Smooth muscle cell (in vitro differentiated cells): ENCODE measurements at regions not wholly inside any gene's neighbourhood (a gene's known extent, or its start where the extent isn't known, plus 50 kb on each side); places are given as distances from the start of the nearest gene placed in this dataset.
"Not testable (repeated sequence)": the region's sequence is repeated elsewhere in the genome, so short reads cannot be mapped to it uniquely, and the experiment has no call there.

Source experiments
- DNase-seq: peaks from one replicate; lab custom pipeline; 2025; ENCODE audit not compliant: unreplicated experiment; lab: John Stamatoyannopoulos, UW
- H2AFZ ChIP-seq: fragments of 200-600 bp; sonication (generic); 2 replicates; pipeline ENCODE4 v1.6.0; 2016; ENCODE audit warnings: antibody characterized with exemption, low read depth, mild to moderate bottlenecking
- H3F3A ChIP-seq: fragments of 200-600 bp; sonication (generic); 2 replicates; pipeline ENCODE4 v1.6.0; 2017; ENCODE audit warnings: antibody characterized with exemption, low read depth
- H3K27ac ChIP-seq: fragments of 200-600 bp; sonication (generic); 2 replicates; pipeline ENCODE4 v1.5.1; 2016; ENCODE audit warnings: low read depth, mild to moderate bottlenecking
- H3K27me3 ChIP-seq: fragments of 200-600 bp; sonication (generic); 2 replicates; pipeline ENCODE4 v1.6.1; 2016; ENCODE audit warnings: low read depth, mild to moderate bottlenecking
- H3K36me3 ChIP-seq: fragments of 200-600 bp; sonication (generic); 2 replicates; pipeline ENCODE4 v1.5.1; 2016; ENCODE audit warnings: low read depth
- H3K4me1 ChIP-seq: fragments of 200-600 bp; sonication (generic); 2 replicates; pipeline ENCODE4 v1.5.1; 2016; ENCODE audit warnings: low read depth
- H3K4me2 ChIP-seq: fragments of 200-600 bp; sonication (generic); 2 replicates; pipeline ENCODE4 v1.6.0; 2016; ENCODE audit warnings: mild to moderate bottlenecking
- H3K4me3 ChIP-seq: fragments of 200-600 bp; sonication (generic); 2 replicates; pipeline ENCODE4 v1.5.1; 2016; ENCODE audit warnings: mild to moderate bottlenecking
- H3K79me2 ChIP-seq: fragments of 200-600 bp; sonication (generic); 2 replicates; pipeline ENCODE4 v1.6.0; 2016; ENCODE audit warnings: low read depth, mild to moderate bottlenecking
- H3K9ac ChIP-seq: fragments of 200-600 bp; sonication (generic); 2 replicates; pipeline ENCODE4 v1.6.0; 2016; ENCODE audit warnings: low read depth
- H3K9me3 ChIP-seq: fragments of 200-600 bp; sonication (generic); replicated peaks from 2 replicates; pipeline ENCODE4 v1.5.1; 2016; ENCODE audit warnings: low read depth
- H4K20me1 ChIP-seq: fragments of 200-600 bp; sonication (generic); 2 replicates; pipeline ENCODE4 v1.6.0; 2016; ENCODE audit warnings: low read depth
- WGBS: methylation state at CpG from one replicate; pipeline ENCODE4 v1.1.7; 2016; ENCODE audit warnings: low lambda C conversion rate; 5-methylcytosine and 5-hydroxymethylcytosine counted together
- TF ChIP-seq, protein P1 (sequence below): fragments of 200-600 bp; sonication (generic); IDR thresholded peaks from 2 replicates; pipeline ENCODE4 v1.5.1; 2017; ENCODE audit warnings: borderline replicate concordance, mild to moderate bottlenecking, antibody characterized with exemption; ENCODE audit not compliant: insufficient read depth, poor library complexity, severe bottlenecking

GRCh38 chr15:59894835-59895234, 109.3 kb upstream of the FOXB1 start:
- no peaks in the 10 kb centered on the region for H4K20me1 ChIP-seq
- no peak overlapping the region for H3K4me3 ChIP-seq
- no peak overlapping the region for H3K4me2 ChIP-seq
- H3K27ac ChIP-seq, result no peak overlapping the region
- H3F3A ChIP-seq, result no peaks in the 10 kb centered on the region
- TF ChIP-seq, protein P1, sequence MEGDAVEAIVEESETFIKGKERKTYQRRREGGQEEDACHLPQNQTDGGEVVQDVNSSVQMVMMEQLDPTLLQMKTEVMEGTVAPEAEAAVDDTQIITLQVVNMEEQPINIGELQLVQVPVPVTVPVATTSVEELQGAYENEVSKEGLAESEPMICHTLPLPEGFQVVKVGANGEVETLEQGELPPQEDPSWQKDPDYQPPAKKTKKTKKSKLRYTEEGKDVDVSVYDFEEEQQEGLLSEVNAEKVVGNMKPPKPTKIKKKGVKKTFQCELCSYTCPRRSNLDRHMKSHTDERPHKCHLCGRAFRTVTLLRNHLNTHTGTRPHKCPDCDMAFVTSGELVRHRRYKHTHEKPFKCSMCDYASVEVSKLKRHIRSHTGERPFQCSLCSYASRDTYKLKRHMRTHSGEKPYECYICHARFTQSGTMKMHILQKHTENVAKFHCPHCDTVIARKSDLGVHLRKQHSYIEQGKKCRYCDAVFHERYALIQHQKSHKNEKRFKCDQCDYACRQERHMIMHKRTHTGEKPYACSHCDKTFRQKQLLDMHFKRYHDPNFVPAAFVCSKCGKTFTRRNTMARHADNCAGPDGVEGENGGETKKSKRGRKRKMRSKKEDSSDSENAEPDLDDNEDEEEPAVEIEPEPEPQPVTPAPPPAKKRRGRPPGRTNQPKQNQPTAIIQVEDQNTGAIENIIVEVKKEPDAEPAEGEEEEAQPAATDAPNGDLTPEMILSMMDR, result no peak
- WGBS, result 76% methylated on average over 1 of the region's 1 CpG
- DNase-seq, result no peak
- H2AFZ ChIP-seq, result no peak overlapping the region
- no peaks in the 10 kb centered on the region for H3K79me2 ChIP-seq
- no peaks in the 10 kb centered on the region for H3K9me3 ChIP-seq
- H3K27me3 ChIP-seq, result peaks cover 33% of the 10 kb centered on the region
- H3K36me3 ChIP-seq, result no peaks in the 10 kb centered on the region
- no peak overlapping the region for H3K9ac ChIP-seq
- H3K4me1 ChIP-seq, result no peaks in the 10 kb centered on the region

DNA sequence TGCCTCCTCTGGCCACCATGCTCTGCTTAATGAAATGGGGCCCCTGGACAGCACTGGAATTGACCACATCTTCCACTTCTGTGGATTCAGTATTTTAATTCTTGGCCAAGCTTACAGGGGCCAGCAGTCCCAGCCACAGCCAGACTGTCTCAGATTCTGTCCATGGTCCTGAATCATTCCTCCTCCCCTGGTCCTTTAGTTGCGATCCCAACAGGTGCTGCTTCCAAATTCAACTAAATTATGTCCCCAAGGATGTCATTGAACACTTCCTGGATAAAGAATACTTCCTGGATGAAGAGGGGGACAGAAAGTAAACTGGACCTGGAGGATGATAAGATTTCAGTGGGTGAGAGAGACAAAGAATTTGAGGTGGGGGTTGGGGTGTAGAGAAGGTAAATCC, 111.1 kb upstream of the FOXB1 start:
- H2AFZ ChIP-seq, result no peak overlapping the region
- no peak overlapping the region for H3K4me3 ChIP-seq
- no peaks in the 10 kb centered on the region for H3F3A ChIP-seq
- DNase-seq, result no peak
- H3K27ac ChIP-seq, result no peak overlapping the region
- TF ChIP-seq, protein P1, result no peak
- H3K79me2 ChIP-seq, result no peaks in the 10 kb centered on the region
- H3K9me3 ChIP-seq, result no peaks in the 10 kb centered on the region
- H3K27me3 ChIP-seq, result peaks cover 27% of the 10 kb centered on the region
- no peaks in the 10 kb centered on the region for H4K20me1 ChIP-seq
- H3K4me2 ChIP-seq, result no peak overlapping the region
- H3K36me3 ChIP-seq, result no peaks in the 10 kb centered on the region
- H3K4me1 ChIP-seq, result no peaks in the 10 kb centered on the region
- H3K9ac ChIP-seq, result no peak overlapping the region
- 81% methylated on average over 1 of the region's 1 CpG for WGBS

GRCh38 chr15:59887870-59888269, 116.2 kb upstream of the FOXB1 start:
- peaks cover 16% of the 10 kb centered on the region for H3K4me1 ChIP-seq
- H3K36me3 ChIP-seq, H3K27ac ChIP-seq, H3K79me2 ChIP-seq, H3F3A ChIP-seq, H3K4me3 ChIP-seq, H3K9ac ChIP-seq, DNase-seq, H2AFZ ChIP-seq, H4K20me1 ChIP-seq, H3K4me2 ChIP-seq, H3K9me3 ChIP-seq: not testable (repeated sequence)
- 100% methylated on average over 1 of the region's 1 CpG for WGBS
- H3K27me3 ChIP-seq, result peaks cover 20% of the 10 kb centered on the region

DNA sequence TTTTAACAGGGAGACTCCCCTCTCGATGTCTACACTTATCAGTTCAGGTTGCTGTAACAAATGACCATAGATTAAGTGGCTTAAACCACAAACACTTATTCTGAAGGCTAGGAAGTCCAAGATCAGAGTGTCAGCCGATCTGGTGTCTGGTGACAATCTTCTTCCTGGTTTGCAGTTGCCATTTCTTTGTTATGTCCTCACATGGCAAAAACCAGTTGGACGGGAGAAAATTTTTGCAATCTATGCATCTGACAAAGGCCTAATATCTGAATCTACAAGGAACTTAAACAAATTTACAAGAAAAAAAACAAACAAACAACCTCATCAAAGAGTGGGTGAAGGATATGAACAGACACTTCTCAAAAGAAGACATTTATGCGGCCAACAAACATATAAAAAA, 116.9 kb upstream of the FOXB1 start:
- Histone ChIP-seq H3K27ac (no peak overlapping the region), H2AFZ (no peak overlapping the region), H3K79me2 (no peaks in the 10 kb centered on the region), H3K4me2 (no peak overlapping the region), H4K20me1 (no peaks in the 10 kb centered on the region), H3K36me3 (no peaks in the 10 kb centered on the region), H3K27me3 (peaks cover 20% of the 10 kb centered on the region), H3F3A (no peaks in the 10 kb centered on the region), H3K4me1 (peaks cover 16% of the 10 kb centered on the region), H3K4me3 (no peak overlapping the region), H3K9ac (no peak overlapping the region), H3K9me3 (no peaks in the 10 kb centered on the region)
- no peak for DNase-seq
- WGBS, result 56% methylated on average over 4 of the region's 4 CpGs
- TF ChIP-seq, protein P1, result no peak
